Inflammatory macrophage treated with lipopolysaccharide for 1 hour (primary cell): ENCODE measurements at regions not wholly inside any gene's neighbourhood (a gene's known extent, or its start where the extent isn't known, plus 50 kb on each side); places are given as distances from the start of the nearest gene placed in this dataset.

Source experiments
- DNase-seq, 2 donors: peaks; one replicate each; pipeline ENCODE4 v3.0.0-alpha.2; 2020 to 2022

- DNase-seq: no peak
These were observed 102.8 kb upstream of the RET start for GRCh38 chr10:42973870-42974692.

GRCh38 chr10:42974693-42975002 is 102.2 kb upstream of the RET start:
- no peak for DNase-seq

- DNase-seq: no peak
These were observed 101.8 kb upstream of the RET start for GRCh38 chr10:42975005-42975493.

- no peak for DNase-seq
These were observed 101.1 kb upstream of the RET start for GRCh38 chr10:42975558-42976340.

- no peak for DNase-seq
These were observed 100.4 kb upstream of the RET start for GRCh38 chr10:42976351-42977031.

GRCh38 chr10:42977032-42977416 is 99.8 kb upstream of the RET start:
- no peak for DNase-seq

- no peak for DNase-seq
These were observed 97.7 kb upstream of the RET start for GRCh38 chr10:42979181-42979580.

GRCh38 chr10:42979721-42980467 is 97.0 kb upstream of the RET start:
- DNase-seq: no peak

- no peak for DNase-seq
These were observed 96.1 kb upstream of the RET start for GRCh38 chr10:42980553-42981357.

- DNase-seq: no peak
These were observed 95.3 kb upstream of the RET start for GRCh38 chr10:42981358-42982236.

GRCh38 chr10:42982891-42983506 is 93.9 kb upstream of the RET start:
- DNase-seq: no peak

- DNase-seq: no peak
These were observed 93.3 kb upstream of the RET start for GRCh38 chr10:42983591-42983990.

- DNase-seq: no peak
These were observed 92.7 kb upstream of the RET start for GRCh38 chr10:42984035-42984610.

GRCh38 chr10:42984761-42985325 is 92.0 kb upstream of the RET start:
- no peak for DNase-seq

- no peak for DNase-seq
These were observed 91.2 kb upstream of the RET start for GRCh38 chr10:42985436-42986316.

- DNase-seq: peak; percentile 27 to 32
These were observed 90.2 kb upstream of the RET start for GRCh38 chr10:42986633-42987032.

- DNase-seq: peak; percentile 86 to 94
These were observed 89.7 kb upstream of the RET start for GRCh38 chr10:42987121-42987541.

- no peak for DNase-seq
These were observed 89.3 kb upstream of the RET start for GRCh38 chr10:42987575-42987974.

GRCh38 chr10:42988069-42988468 is 88.8 kb upstream of the RET start:
- DNase-seq: no peak
